H1 (cell line): ENCODE measurements at regions not wholly inside any gene's neighbourhood (a gene's known extent, or its start where the extent isn't known, plus 50 kb on each side); places are given as distances from the start of the nearest gene placed in this dataset.

Source experiments
- CTCF ChIA-PET: fragments of 300-600 bp; sonication (Branson Sonifier 250); formaldehyde crosslinking; loops from one replicate; lab custom pipeline; 2021; ENCODE audit not compliant: partially characterized antibody; lab: Charles Lee
- POLR2A ChIA-PET: fragments of 300-600 bp; sonication (Branson Sonifier 250); formaldehyde crosslinking; loops from one replicate; lab custom pipeline; 2021; ENCODE audit warnings: inconsistent platforms; ENCODE audit not compliant: partially characterized antibody; lab: Charles Lee
- DNase-seq, 2 experiments: peaks; one replicate each; pipeline versions ENCODE4 v3.0.0 to v3.0.0-alpha.2; 2010 to 2022; ENCODE audit warnings: low spot score in 2 of 2, low read depth in 1 of 2, mixed read lengths in 1 of 2
- FAIRE-seq: peaks from 2 replicates; lab custom pipeline; 2011; peaks lifted over from hg19 to GRCh38; lab: Jason Lieb, UNC
- H2AFZ ChIP-seq: 2 replicates; pipeline ENCODE4 v1.8.1; 2012; ENCODE audit warnings: low read length, inconsistent platforms
- H2AK5ac ChIP-seq: 2 replicates; pipeline ENCODE4 v1.6.1; 2013; ENCODE audit warnings: low read depth, low read length
- H2BK120ac ChIP-seq: replicated peaks from 2 replicates; pipeline ENCODE3; 2013; ENCODE audit warnings: low read depth, low read length, inconsistent platforms
- H2BK12ac ChIP-seq: 2 replicates; pipeline ENCODE4 v1.6.1; 2013; ENCODE audit warnings: low read depth, low read length
- H2BK15ac ChIP-seq: 2 replicates; pipeline ENCODE4 v1.6.1; 2013; ENCODE audit warnings: low read length
- H2BK20ac ChIP-seq: 2 replicates; pipeline ENCODE4 v1.6.1; 2013; ENCODE audit warnings: low read length
- H2BK5ac ChIP-seq: 2 replicates; pipeline ENCODE4 v1.6.1; 2013; ENCODE audit warnings: low read depth, low read length
- H3K14ac ChIP-seq: 2 replicates; pipeline ENCODE4 v1.6.1; 2013; ENCODE audit warnings: inconsistent platforms; ENCODE audit not compliant: insufficient read length
- H3K18ac ChIP-seq: 2 replicates; pipeline ENCODE4 v1.6.1; 2013; ENCODE audit warnings: low read length; ENCODE audit errors: extremely low read depth
- H3K23ac ChIP-seq: 2 replicates; pipeline ENCODE4 v1.6.1; 2013; ENCODE audit warnings: inconsistent platforms; ENCODE audit not compliant: insufficient read length
- H3K23me2 ChIP-seq: 2 replicates; pipeline ENCODE4 v1.6.1; 2013; ENCODE audit warnings: low read depth, low read length
- H3K27ac ChIP-seq: 2 replicates; pipeline ENCODE4 v1.6.1; 2011; ENCODE audit warnings: low read depth, low read length, inconsistent platforms
- H3K27me3 ChIP-seq, 4 experiments: replicated peaks in 1 of 4; 1 replicate in 1 of 4; 2 replicates in 3 of 4; pipeline versions ENCODE4 v1.6.1 to v1.8.1; 2011 to 2013; ENCODE audit warnings: low read length in 3 of 4, mild to moderate bottlenecking in 3 of 4, inconsistent platforms in 2 of 4, mixed read lengths in 2 of 4, moderate library complexity in 1 of 4; ENCODE audit not compliant: control insufficient read depth in 3 of 4, insufficient read depth in 3 of 4; ENCODE audit errors: extremely low read depth in 1 of 4
- H3K36me3 ChIP-seq, 4 experiments: 2 replicates each; pipeline versions ENCODE4 v1.6.1 to v1.8.1; 2011 to 2013; ENCODE audit warnings: mild to moderate bottlenecking in 4 of 4, low read length in 3 of 4, moderate library complexity in 2 of 4, control low read depth in 1 of 4, inconsistent platforms in 1 of 4; ENCODE audit not compliant: insufficient read depth in 4 of 4, control insufficient read depth in 2 of 4
- H3K4ac ChIP-seq: replicated peaks from 2 replicates; pipeline ENCODE3; 2013; ENCODE audit warnings: low read length, low read depth, mixed read lengths, inconsistent platforms; ENCODE audit not compliant: insufficient read length
- H3K4me1 ChIP-seq, 4 experiments: replicated peaks in 1 of 4; 1 replicate in 1 of 4; 2 replicates in 3 of 4; pipeline versions ENCODE4 v1.6.1 to v1.8.1; 2011 to 2013; ENCODE audit warnings: low read length in 3 of 4, inconsistent platforms in 2 of 4, mixed read lengths in 1 of 4; ENCODE audit not compliant: insufficient read depth in 4 of 4, control insufficient read depth in 3 of 4
- H3K4me2 ChIP-seq, 2 experiments: 2 replicates each; pipeline versions ENCODE4 v1.6.1 to v1.8.1; 2011 to 2013; ENCODE audit warnings: low read depth in 2 of 2, low read length in 2 of 2, control low read depth in 1 of 2, inconsistent platforms in 1 of 2, mild to moderate bottlenecking in 1 of 2; ENCODE audit not compliant: insufficient read depth in 1 of 2
- H3K4me3 ChIP-seq, 4 experiments: fragments of 200-600, 300-600 bp in 1 of 4; sonication (generic), shearing (Covaris generic), sonication (Bioruptor Twin) in 1 of 4; 2 replicates each; pipeline versions ENCODE4 v1.5.1 to v1.8.1; 2011 to 2016; ENCODE audit warnings: low read length in 4 of 4, low read depth in 3 of 4, control low read depth in 2 of 4, inconsistent platforms in 2 of 4, mild to moderate bottlenecking in 2 of 4, mixed read lengths in 1 of 4, moderate library complexity in 1 of 4; ENCODE audit not compliant: insufficient read depth in 2 of 4; ENCODE audit errors: extremely low read depth in 1 of 4
- H3K56ac ChIP-seq: replicated peaks from 2 replicates; pipeline ENCODE3; 2013; ENCODE audit warnings: low read depth, mild to moderate bottlenecking, mixed read lengths, low read length, inconsistent platforms; ENCODE audit not compliant: insufficient read length
- H3K79me1 ChIP-seq: 2 replicates; pipeline ENCODE4 v1.6.1; 2013; ENCODE audit warnings: low read depth, low read length, control low read depth
- H3K79me2 ChIP-seq, 2 experiments: 2 replicates each; pipeline versions ENCODE4 v1.6.1 to v1.8.1; 2012 to 2013; ENCODE audit warnings: low read length in 2 of 2, mild to moderate bottlenecking in 2 of 2, inconsistent platforms in 1 of 2; ENCODE audit not compliant: insufficient read depth in 2 of 2, control insufficient read depth in 1 of 2
- H3K9ac ChIP-seq, 4 experiments: replicated peaks in 1 of 4; 1 replicate in 1 of 4; 2 replicates in 3 of 4; pipeline versions ENCODE4 v1.6.1 to v1.8.1; 2011 to 2013; ENCODE audit warnings: low read depth in 3 of 4, low read length in 3 of 4, control low read depth in 2 of 4, mild to moderate bottlenecking in 2 of 4, moderate library complexity in 2 of 4, inconsistent platforms in 1 of 4; ENCODE audit errors: extremely low read depth in 1 of 4
- H3K9me3 ChIP-seq, 2 experiments: 2 replicates each; pipeline versions ENCODE4 v1.6.1 to v1.8.1; 2012 to 2013; ENCODE audit warnings: mild to moderate bottlenecking in 2 of 2, moderate library complexity in 2 of 2, control low read depth in 1 of 2, inconsistent platforms in 1 of 2, low read depth in 1 of 2, low read length in 1 of 2, mixed read lengths in 1 of 2; ENCODE audit not compliant: insufficient read depth in 2 of 2
- H4K20me1 ChIP-seq, 2 experiments: replicated peaks in 1 of 2; 2 replicates each; pipeline versions ENCODE3 to v1.8.1; 2011 to 2013; ENCODE audit warnings: inconsistent platforms in 2 of 2, low read length in 2 of 2, mild to moderate bottlenecking in 1 of 2; ENCODE audit not compliant: insufficient read depth in 2 of 2, control insufficient read depth in 1 of 2
- H4K5ac ChIP-seq: 2 replicates; pipeline ENCODE4 v1.6.1; 2013; ENCODE audit warnings: low read length, low read depth, mixed read lengths, inconsistent platforms; ENCODE audit not compliant: insufficient read length
- H4K8ac ChIP-seq: 2 replicates; pipeline ENCODE4 v1.8.0; 2013; ENCODE audit warnings: mild to moderate bottlenecking, moderate library complexity, low read length, inconsistent platforms; ENCODE audit not compliant: insufficient read depth; ENCODE audit errors: extremely low read depth
- H4K91ac ChIP-seq: replicated peaks from 2 replicates; pipeline ENCODE3; 2013; ENCODE audit warnings: low read length, mixed read lengths, inconsistent platforms; ENCODE audit not compliant: insufficient read length
- ATF2 ChIP-seq: IDR thresholded peaks from 2 replicates; pipeline ENCODE4 v1.6.1; 2012; ENCODE audit warnings: low read length, inconsistent platforms
- CHD2 ChIP-seq: IDR thresholded peaks from 2 replicates; pipeline ENCODE4 v1.6.1; 2012; ENCODE audit warnings: low read length, improper control_type of control experiment
- CTBP2 ChIP-seq: IDR thresholded peaks from 2 replicates; pipeline ENCODE4 v1.7.0; 2011; ENCODE audit warnings: borderline replicate concordance, mild to moderate bottlenecking, moderate library complexity, mixed read lengths, low read length; ENCODE audit not compliant: insufficient read depth, insufficient read length
- NRF1 ChIP-seq: IDR thresholded peaks from 2 replicates; pipeline ENCODE4 v1.6.1; 2011; ENCODE audit warnings: mild to moderate bottlenecking, low read depth, low read length, improper control_type of control experiment
- POLR2A ChIP-seq, 2 experiments: IDR thresholded peaks; 1 replicate in 1 of 2; 2 replicates in 1 of 2; pipeline ENCODE4 v1.6.1; 2011; ENCODE audit warnings: low read depth in 2 of 2, low read length in 2 of 2, mild to moderate bottlenecking in 2 of 2; ENCODE audit errors: control extremely low read depth in 1 of 2
- RFX5 ChIP-seq: IDR thresholded peaks from 2 replicates; pipeline ENCODE4 v1.6.1; 2011; ENCODE audit warnings: low read depth, low read length, improper control_type of control experiment, borderline replicate concordance
- TCF12 ChIP-seq: IDR thresholded peaks from 2 replicates; pipeline ENCODE4 v1.6.1; 2011; ENCODE audit warnings: low read depth, mild to moderate bottlenecking, low read length
- WGBS, 2 experiments: shearing (Covaris generic) in 1 of 2; methylation state at CpG; one replicate each; pipeline versions ENCODE4 v1.1.6 to v1.1.7; 2013 to 2015; ENCODE audit warnings: low lambda C conversion rate in 2 of 2, mixed read lengths in 2 of 2, inconsistent platforms in 1 of 2, low coverage in 1 of 2, missing lambda C conversion rate in 1 of 2; ENCODE audit not compliant: insufficient replicate concordance in 2 of 2, insufficient coverage in 1 of 2, insufficient read length in 1 of 2; ENCODE audit errors: extremely low coverage in 1 of 2, missing lambda C conversion rate in 1 of 2; 5-methylcytosine and 5-hydroxymethylcytosine counted together

GRCh38 chr3:87581240-87581639, 304.9 kb upstream of the POU1F1 start:
- 83% methylated on average over 1 of the region's 1 CpG; no CpG with 5 or more reads in 1 of the 2 experiments for WGBS, 2 experiments
- H4K5ac ChIP-seq, result no peak overlapping the region
- FAIRE-seq, result no peak

More at GRCh38 chr3:87581240-87581639, 304.9 kb upstream of the POU1F1 start:
- TF ChIP-seq POLR2A (IDR thresholded peaks at IDR 0.05; ENCODE audit: control extremely low read depth in 1 of 2, low read depth in 2 of 2, low read length in 2 of 2) (no peak), TCF12 (no peak), CTBP2 (no peak), NRF1 (no peak), ATF2 (no peak), RFX5 (no peak), CHD2 (no peak)
- H3K4me3 ChIP-seq, result no peak overlapping the region
- no peak overlapping the region for H2AFZ ChIP-seq
- no peak overlapping the region for H3K23ac ChIP-seq
- DNase-seq, result no peak
- no peak overlapping the region for H3K4ac ChIP-seq
- no peaks in the 10 kb centered on the region for H4K20me1 ChIP-seq
- H2AK5ac ChIP-seq, result no peak overlapping the region
- H3K36me3 ChIP-seq, result no peaks in the 10 kb centered on the region
- H2BK5ac ChIP-seq, result no peak overlapping the region
- no peak overlapping the region for H4K91ac ChIP-seq
- H3K9ac ChIP-seq, result no peak overlapping the region
- no peak overlapping the region for H2BK20ac ChIP-seq
- no peak overlapping the region for H4K8ac ChIP-seq
- H2BK12ac ChIP-seq, result no peak overlapping the region
- H3K18ac ChIP-seq, result no peak overlapping the region
- ChIA-PET CTCF (no interaction called here), POLR2A (no interaction called here)
- no peaks in the 10 kb centered on the region for H3K79me1 ChIP-seq
- H2BK15ac ChIP-seq, result no peak overlapping the region
- H3K23me2 ChIP-seq, result no peaks in the 10 kb centered on the region
- no peaks in the 10 kb centered on the region for H3K79me2 ChIP-seq
- H3K14ac ChIP-seq, result no peak overlapping the region
- no peaks in the 10 kb centered on the region for H3K4me1 ChIP-seq
- no peaks in the 10 kb centered on the region for H3K9me3 ChIP-seq
- H2BK120ac ChIP-seq, result no peak overlapping the region
- no peaks in the 10 kb centered on the region for H3K27me3 ChIP-seq
- no peak overlapping the region for H3K4me2 ChIP-seq
- no peak overlapping the region for H3K56ac ChIP-seq
- no peak overlapping the region for H3K27ac ChIP-seq
